Spleen (tissue), 11 donors: ENCODE measurements at regions not wholly inside any gene's neighbourhood (a gene's known extent, or its start where the extent isn't known, plus 50 kb on each side); places are given as distances from the start of the nearest gene placed in this dataset.

Experiments
- DNase-seq: peaks from one replicate; pipeline ENCODE4 v3.0.0-alpha.2; 2020
- H3K27ac ChIP-seq, 8 donors: fragments of 200-600 bp; sonication (generic) in 7 of 8; 1 replicate in 4 of 8; 2 replicates in 4 of 8; pipeline versions ENCODE4 v1.5.0 to v1.8.0; 2016 to 2021; ENCODE audit warnings: inconsistent platforms in 4 of 8, mild to moderate bottlenecking in 4 of 8, moderate library complexity in 1 of 8
- H3K27me3 ChIP-seq, 7 donors: fragments of 200-600 bp; sonication (generic) in 6 of 7; replicated peaks in 1 of 7; 1 replicate in 4 of 7; 2 replicates in 3 of 7; pipeline versions ENCODE4 v1.5.0 to v1.8.0; 2016 to 2021; ENCODE audit warnings: inconsistent platforms in 3 of 7, mild to moderate bottlenecking in 1 of 7
- H3K36me3 ChIP-seq, 6 donors: fragments of 200-600 bp; sonication (generic) in 5 of 6; 1 replicate in 4 of 6; 2 replicates in 2 of 6; pipeline versions ENCODE4 v1.5.0 to v1.8.0; 2016 to 2021; ENCODE audit warnings: inconsistent platforms in 2 of 6
- H3K4me1 ChIP-seq, 6 donors: fragments of 200-600 bp; sonication (generic) in 5 of 6; 1 replicate in 3 of 6; 2 replicates in 3 of 6; pipeline versions ENCODE4 v1.5.0 to v1.8.0; 2016 to 2021; ENCODE audit warnings: inconsistent platforms in 3 of 6
- H3K4me3 ChIP-seq, 8 donors: fragments of 200-600 bp; sonication (generic) in 7 of 8; 1 replicate in 4 of 8; 2 replicates in 4 of 8; pipeline versions ENCODE4 v1.5.0 to v1.8.0; 2016 to 2021; ENCODE audit warnings: inconsistent platforms in 4 of 8, mild to moderate bottlenecking in 4 of 8, moderate library complexity in 2 of 8
- H3K9me3 ChIP-seq, 8 donors: fragments of 200-600 bp; sonication (generic) in 7 of 8; 1 replicate in 4 of 8; 2 replicates in 4 of 8; pipeline versions ENCODE4 v1.5.0 to v1.8.0; 2016 to 2021; ENCODE audit warnings: inconsistent platforms in 4 of 8
- CTCF ChIP-seq, 11 experiments: fragments of 200-600 bp in 7 of 11; fragments of 450-650 bp in 4 of 11; sonication (generic) in 4 of 11; IDR thresholded peaks in 8 of 11; conservative IDR thresholded peaks in 3 of 11; 1 replicate in 7 of 11; 2 replicates in 4 of 11; pipeline versions ENCODE4 v1.4.0 to v1.8.0; 2016 to 2021; ENCODE audit warnings: antibody characterized with exemption in 11 of 11, inconsistent platforms in 4 of 11, mild to moderate bottlenecking in 1 of 11
- POLR2A ChIP-seq, 3 donors: fragments of 450-650 bp; IDR thresholded peaks; one replicate each; pipeline ENCODE4 v1.5.1; 2017; ENCODE audit warnings: antibody characterized with exemption in 3 of 3, mild to moderate bottlenecking in 1 of 3
- POLR2AphosphoS5 ChIP-seq, 3 donors: sonication (generic); formaldehyde crosslinking; IDR thresholded peaks; one replicate each; pipeline ENCODE4 v1.5.1; 2017; ENCODE audit warnings: antibody characterized with exemption in 3 of 3
- whole genome bisulfite sequencing, 5 donors: extraction: QIAGEN DNeasy Blood & Tissue Kit in 3 of 5; methylation state at CpG; one replicate each; pipeline versions ENCODE4 v1.1.5 to v1.1.7; 2013 to 2018; 5-methylcytosine and 5-hydroxymethylcytosine counted together
- intact Hi-C: fragments of 100-400 bp; cut with DNase I; formaldehyde crosslinking; loops from one replicate; pipeline ENCODE4 v1.15.0; 2023; ENCODE audit warnings: low total_unique reads
- donor health status: healthy with polysubstance abuse.
- donor health status: DM: no; HTN: no; CAD: no; lungs with moderate emphysema.
- donor health status: DM: no; HTN: no; CAD: no.
- donor health status: Bipolar disorder and iron deficiency.
- donor health status: healthy.
- donor health status: DM: no; HTN: no; CAD: no.
- donor health status: DM: yes; HTN: yes; CAD: no.

GRCh38 chr14:28348797-28349196, 417.8 kb upstream of the FOXG1 start:
- TF ChIP-seq POLR2A (IDR thresholded peaks at IDR 0.05) (no peak), POLR2AphosphoS5 (IDR thresholded peaks at IDR 0.05) (no peak), CTCF (IDR thresholded peaks at IDR 0.05 in 8 of 11, conservative IDR thresholded peaks at IDR 0.05 in 3 of 11) (no peak)
- peak; percentile 42 for DNase-seq
- Histone ChIP-seq H3K27ac (no peak overlapping the region), H3K36me3 (no peaks in the 10 kb centered on the region), H3K9me3 (peaks cover 0 to 6% (median 2%) of the 10 kb centered on the region in 8 donors), H3K4me3 (no peak overlapping the region), H3K27me3 (no peaks in the 10 kb centered on the region), H3K4me1 (no peaks in the 10 kb centered on the region)
- 86 to 94% (median 88%) methylated on average over 5 of the region's 5 CpGs for WGBS, 5 donors
- intact Hi-C loops = no loop called here

- Histone ChIP-seq H3K9me3 (peaks cover 2 to 37% (median 25%) of the 10 kb centered on the region in 8 donors), H3K36me3 (no peaks in the 10 kb centered on the region), H3K27ac (no peak overlapping the region), H3K4me3 (no peak overlapping the region), H3K27me3 (no peaks in the 10 kb centered on the region), H3K4me1 (no peaks in the 10 kb centered on the region)
- TF ChIP-seq CTCF (IDR thresholded peaks at IDR 0.05 in 8 of 11, conservative IDR thresholded peaks at IDR 0.05 in 3 of 11) (no peak), POLR2A (IDR thresholded peaks at IDR 0.05) (no peak), POLR2AphosphoS5 (IDR thresholded peaks at IDR 0.05) (no peak)
- intact Hi-C loops = no loop called here
- no peak for DNase-seq
- 35 to 64% (median 59%) methylated on average over 1 of the region's 1 CpG for WGBS, 5 donors
Observed at GRCh38 chr14:28356819-28357218, 409.8 kb upstream of the FOXG1 start.

GRCh38 chr14:28361486-28361885, 405.1 kb upstream of the FOXG1 start:
- H3K27ac ChIP-seq = no peak overlapping the region
- intact Hi-C loops = no loop called here
- H3K36me3 ChIP-seq = no peaks in the 10 kb centered on the region
- H3K4me1 ChIP-seq = no peaks in the 10 kb centered on the region
- no peak for DNase-seq
- no peak overlapping the region for H3K4me3 ChIP-seq
- H3K27me3 ChIP-seq = no peaks in the 10 kb centered on the region
- WGBS, 5 donors = 57 to 83% (median 74%) methylated on average over 1 of the region's 1 CpG
- H3K9me3 ChIP-seq = peaks cover 2 to 65% (median 54%) of the 10 kb centered on the region in 8 donors
- TF ChIP-seq CTCF (IDR thresholded peaks at IDR 0.05 in 8 of 11, conservative IDR thresholded peaks at IDR 0.05 in 3 of 11) (no peak), POLR2AphosphoS5 (IDR thresholded peaks at IDR 0.05) (no peak), POLR2A (IDR thresholded peaks at IDR 0.05) (no peak)

GRCh38 chr14:28365510-28365909, 401.1 kb upstream of the FOXG1 start:
- DNase-seq = peak; percentile 16
- 82 to 93% (median 89%) methylated on average over 5 of the region's 5 CpGs for WGBS, 5 donors
- intact Hi-C loops = no loop called here
- Histone ChIP-seq H3K27me3 (no peaks in the 10 kb centered on the region), H3K27ac (no peak overlapping the region), H3K9me3 (peaks cover 2 to 46% (median 43%) of the 10 kb centered on the region in 8 donors), H3K36me3 (no peaks in the 10 kb centered on the region), H3K4me1 (no peaks in the 10 kb centered on the region), H3K4me3 (no peak overlapping the region)
- TF ChIP-seq POLR2A (IDR thresholded peaks at IDR 0.05) (no peak), CTCF (IDR thresholded peaks at IDR 0.05 in 8 of 11, conservative IDR thresholded peaks at IDR 0.05 in 3 of 11) (no peak), POLR2AphosphoS5 (IDR thresholded peaks at IDR 0.05) (no peak)
